ENCODE measurements at regions not wholly inside any gene's neighbourhood (a gene's known extent, or its start where the extent isn't known, plus 50 kb on each side); places are given as distances from the start of the nearest gene placed in this dataset.

GRCh38 chr5:126184474-126184873 is 238.7 kb upstream of the GRAMD2B start:
- CTCF ChIA-PET (ENCODE audit: unreplicated experiment): no interaction called here
- Histone ChIP-seq H3K4me1 (ENCODE audit: insufficient read depth, low read length, poor library complexity, severe bottlenecking) (no peaks in the 10 kb centered on the region), H3K9me3 (ENCODE audit: low read length) (no peaks in the 10 kb centered on the region), H3K36me3 (ENCODE audit: insufficient read depth, low read length) (no peaks in the 10 kb centered on the region), H3K4me3 (ENCODE audit: low read depth, low read length, poor library complexity, severe bottlenecking) (no peak overlapping the region), H3K4me2 (ENCODE audit: low read length) (no peak overlapping the region), H4K20me1 (ENCODE audit: insufficient read depth, low read length) (no peaks in the 10 kb centered on the region), H3K9me2 (ENCODE audit: insufficient read depth, low read length) (no peaks in the 10 kb centered on the region), H3K79me2 (ENCODE audit: insufficient read depth, low read depth, low read length) (no peaks in the 10 kb centered on the region), H2AFZ (ENCODE audit: low read length) (no peak overlapping the region), H3K27ac (ENCODE audit: low read depth, low read length, poor library complexity, severe bottlenecking) (no peak overlapping the region)
- DNase-seq (ENCODE audit: low spot score): no peak
- TF ChIP-seq, protein P1, sequence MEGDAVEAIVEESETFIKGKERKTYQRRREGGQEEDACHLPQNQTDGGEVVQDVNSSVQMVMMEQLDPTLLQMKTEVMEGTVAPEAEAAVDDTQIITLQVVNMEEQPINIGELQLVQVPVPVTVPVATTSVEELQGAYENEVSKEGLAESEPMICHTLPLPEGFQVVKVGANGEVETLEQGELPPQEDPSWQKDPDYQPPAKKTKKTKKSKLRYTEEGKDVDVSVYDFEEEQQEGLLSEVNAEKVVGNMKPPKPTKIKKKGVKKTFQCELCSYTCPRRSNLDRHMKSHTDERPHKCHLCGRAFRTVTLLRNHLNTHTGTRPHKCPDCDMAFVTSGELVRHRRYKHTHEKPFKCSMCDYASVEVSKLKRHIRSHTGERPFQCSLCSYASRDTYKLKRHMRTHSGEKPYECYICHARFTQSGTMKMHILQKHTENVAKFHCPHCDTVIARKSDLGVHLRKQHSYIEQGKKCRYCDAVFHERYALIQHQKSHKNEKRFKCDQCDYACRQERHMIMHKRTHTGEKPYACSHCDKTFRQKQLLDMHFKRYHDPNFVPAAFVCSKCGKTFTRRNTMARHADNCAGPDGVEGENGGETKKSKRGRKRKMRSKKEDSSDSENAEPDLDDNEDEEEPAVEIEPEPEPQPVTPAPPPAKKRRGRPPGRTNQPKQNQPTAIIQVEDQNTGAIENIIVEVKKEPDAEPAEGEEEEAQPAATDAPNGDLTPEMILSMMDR (conservative IDR thresholded peaks at IDR 0.05; ENCODE audit: low read length): no peak
- TF ChIP-seq EZH2phosphoT487 (IDR thresholded peaks at IDR 0.05; ENCODE audit: borderline replicate concordance, low read depth, low read length): no peak
- BruUV-seq (replicated peaks): no TSS peak
- intact Hi-C loops (cut with micrococcal nuclease; ENCODE audit: unreplicated experiment): no loop called here
- POLR2A ChIA-PET: interaction anchor here (0.7 kb wide), 1 partner anchor 1799 kb away, joined by 3 read pairs; no protein-coding TSS in a partner anchor

DNA sequence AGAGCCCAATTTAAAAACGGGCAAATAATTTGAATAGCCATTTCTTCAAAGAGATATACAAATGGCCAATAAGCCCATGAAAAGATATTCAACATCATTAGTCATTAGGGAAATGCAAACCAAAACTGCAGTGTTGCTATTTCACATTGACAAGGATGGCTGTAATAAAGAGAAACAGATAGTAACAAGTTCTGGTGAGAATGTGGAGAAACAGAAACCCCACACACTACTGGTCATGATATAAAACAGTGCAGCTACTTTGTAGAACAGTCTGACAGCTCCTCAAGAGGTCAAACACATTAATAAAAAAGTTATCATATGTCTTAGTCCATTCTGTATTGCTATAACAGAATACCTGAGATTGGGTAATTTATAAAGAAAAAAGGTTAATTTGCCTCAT is 237.0 kb upstream of the GRAMD2B start:
- no peaks in the 10 kb centered on the region for H3K9me3 ChIP-seq (ENCODE audit: low read length)
- DNase-seq (ENCODE audit: low spot score): no peak
- H3K4me3 ChIP-seq (ENCODE audit: low read depth, low read length, poor library complexity, severe bottlenecking): no peak overlapping the region
- intact Hi-C loops (cut with micrococcal nuclease; ENCODE audit: unreplicated experiment): no loop called here
- no peaks in the 10 kb centered on the region for H3K36me3 ChIP-seq (ENCODE audit: insufficient read depth, low read length)
- POLR2A ChIA-PET: interaction anchor here (0.6 kb wide), 1 partner anchor 592 kb away, joined by 5 read pairs; no protein-coding TSS in a partner anchor
- H3K4me1 ChIP-seq (ENCODE audit: insufficient read depth, low read length, poor library complexity, severe bottlenecking): no peaks in the 10 kb centered on the region
- H3K4me2 ChIP-seq (ENCODE audit: low read length): no peak overlapping the region
- H3K9me2 ChIP-seq (ENCODE audit: insufficient read depth, low read length): no peaks in the 10 kb centered on the region
- no TSS peak for BruUV-seq (replicated peaks)
- TF ChIP-seq, protein P1 (conservative IDR thresholded peaks at IDR 0.05; ENCODE audit: low read length): no peak
- H3K27ac ChIP-seq (ENCODE audit: low read depth, low read length, poor library complexity, severe bottlenecking): no peak overlapping the region
- CTCF ChIA-PET (ENCODE audit: unreplicated experiment): no interaction called here
- H3K79me2 ChIP-seq (ENCODE audit: insufficient read depth, low read depth, low read length): no peaks in the 10 kb centered on the region
- H4K20me1 ChIP-seq (ENCODE audit: insufficient read depth, low read length): no peaks in the 10 kb centered on the region
- no peak overlapping the region for H2AFZ ChIP-seq (ENCODE audit: low read length)

- Histone ChIP-seq H3K27ac (ENCODE audit: low read depth, low read length, poor library complexity, severe bottlenecking) (no peak overlapping the region), H3K4me1 (ENCODE audit: insufficient read depth, low read length, poor library complexity, severe bottlenecking) (no peaks in the 10 kb centered on the region), H2AFZ (ENCODE audit: low read length) (no peak overlapping the region), H4K20me1 (ENCODE audit: insufficient read depth, low read length) (no peaks in the 10 kb centered on the region), H3K4me3 (ENCODE audit: low read depth, low read length, poor library complexity, severe bottlenecking) (no peak overlapping the region), H3K4me2 (ENCODE audit: low read length) (no peak overlapping the region), H3K9me2 (ENCODE audit: insufficient read depth, low read length) (no peaks in the 10 kb centered on the region), H3K9me3 (ENCODE audit: low read length) (no peaks in the 10 kb centered on the region), H3K36me3 (ENCODE audit: insufficient read depth, low read length) (no peaks in the 10 kb centered on the region), H3K79me2 (ENCODE audit: insufficient read depth, low read depth, low read length) (no peaks in the 10 kb centered on the region)
- ChIA-PET CTCF (ENCODE audit: unreplicated experiment) (no interaction called here), POLR2A (no interaction called here)
- no peak for TF ChIP-seq EZH2phosphoT487 (IDR thresholded peaks at IDR 0.05; ENCODE audit: borderline replicate concordance, low read depth, low read length)
- TF ChIP-seq, protein P1 (conservative IDR thresholded peaks at IDR 0.05; ENCODE audit: low read length): no peak
- BruUV-seq (replicated peaks): no TSS peak
- DNase-seq (ENCODE audit: low spot score): no peak
- intact Hi-C loops (cut with micrococcal nuclease; ENCODE audit: unreplicated experiment): no loop called here
These were observed 234.4 kb upstream of the GRAMD2B start for GRCh38 chr5:126188804-126189203.
